Suprapubic skin (tissue), 4 donors: ENCODE measurements at regions not wholly inside any gene's neighbourhood (a gene's known extent, or its start where the extent isn't known, plus 50 kb on each side); places are given as distances from the start of the nearest gene placed in this dataset.

Source experiments
- CTCF ChIP-seq, 2 donors: fragments of 200-600 bp in 1 of 2; fragments of 450-650 bp in 1 of 2; sonication (generic) in 1 of 2; IDR thresholded peaks; one replicate each; pipeline ENCODE4 v1.5.1; 2016 to 2019; ENCODE audit warnings: antibody characterized with exemption in 2 of 2, mild to moderate bottlenecking in 1 of 2, moderate library complexity in 1 of 2
- POLR2A ChIP-seq, 2 donors: fragments of 450-650 bp; IDR thresholded peaks; one replicate each; pipeline ENCODE4 v1.6.1; 2017; ENCODE audit warnings: antibody characterized with exemption in 2 of 2, mild to moderate bottlenecking in 2 of 2, moderate library complexity in 2 of 2
- POLR2AphosphoS5 ChIP-seq, 3 donors: sonication (generic); formaldehyde crosslinking; IDR thresholded peaks; one replicate each; pipeline ENCODE4 v1.6.1; 2017; ENCODE audit warnings: antibody characterized with exemption in 3 of 3

- no peak for TF ChIP-seq CTCF (IDR thresholded peaks at IDR 0.05)
- TF ChIP-seq POLR2A (IDR thresholded peaks at IDR 0.05): no peak
- TF ChIP-seq POLR2AphosphoS5 (IDR thresholded peaks at IDR 0.05): no peak
These were observed 267.3 kb upstream of the GATB start for GRCh38 chr4:152028131-152028530.
